NOMO-1 treated with dmso at 0.1 percent for 144 hours (cell line): ENCODE measurements at regions not wholly inside any gene's neighbourhood (a gene's known extent, or its start where the extent isn't known, plus 50 kb on each side); places are given as distances from the start of the nearest gene placed in this dataset.
"Not testable (repeated sequence)": the region's sequence is repeated elsewhere in the genome, so short reads cannot be mapped to it uniquely, and the experiment has no call there.

Source experiments
- DNase-seq: peaks from one replicate; lab custom pipeline; 2025; ENCODE audit not compliant: unreplicated experiment; lab: John Stamatoyannopoulos, UW

DNA sequence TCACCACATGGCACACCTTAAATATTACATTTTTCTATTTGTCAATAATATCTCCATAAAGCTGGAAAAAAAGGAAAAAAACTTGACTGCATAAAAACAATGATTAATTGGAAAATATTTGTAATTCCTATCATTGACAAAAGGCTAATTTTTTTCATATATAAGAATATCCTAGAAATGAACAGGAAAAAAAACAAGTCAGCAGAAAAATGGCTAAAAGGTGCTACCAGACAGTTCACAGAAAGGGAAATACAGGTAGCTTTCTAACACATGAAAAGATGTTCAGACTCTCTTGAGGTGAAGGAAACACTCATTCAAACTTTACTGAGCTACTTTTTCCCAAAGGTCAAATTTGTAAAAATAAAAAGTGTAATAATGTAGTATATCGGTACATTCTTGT is 104.1 kb upstream of the SCAF8 start:
- DNase-seq, result no peak

DNA sequence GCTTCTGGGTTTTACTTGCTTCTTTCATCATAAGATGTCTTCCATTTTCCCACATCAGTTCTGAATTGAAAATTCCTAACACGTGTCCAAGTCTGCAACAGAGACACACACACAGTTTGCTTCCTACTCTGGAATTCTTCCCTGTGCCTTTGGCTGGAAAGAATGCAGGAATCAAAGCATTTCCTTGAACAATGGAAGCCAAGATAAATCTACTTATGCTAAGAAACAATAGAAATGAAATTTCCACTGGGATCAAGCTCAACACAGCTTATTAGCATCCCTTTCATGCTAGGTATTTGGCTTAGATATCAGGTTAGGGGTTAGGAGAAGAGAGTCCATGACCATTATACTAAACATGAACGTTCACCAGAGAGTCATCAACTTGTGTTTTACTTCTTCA is 101.1 kb upstream of the SCAF8 start:
- DNase-seq, result no peak

DNA sequence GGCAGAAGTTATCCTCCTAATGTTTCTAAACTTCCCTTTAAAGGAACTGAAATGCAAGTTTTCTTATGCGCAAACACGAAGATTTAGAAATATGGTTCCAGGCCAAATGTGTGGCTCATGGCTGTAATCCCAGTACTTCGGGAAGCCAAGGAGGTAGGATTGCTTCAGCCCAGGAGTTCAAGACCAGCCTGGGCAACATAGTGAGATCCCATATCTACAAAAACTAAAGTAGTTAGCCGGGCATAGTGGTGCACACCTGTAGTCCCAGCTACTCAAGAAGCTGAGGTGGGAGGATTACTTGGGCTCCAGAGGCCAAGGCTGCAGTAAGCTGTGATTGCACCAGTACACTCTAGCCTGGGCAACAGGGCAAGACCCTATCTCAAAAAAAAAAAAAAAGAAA is 95.8 kb upstream of the SCAF8 start:
- no peak for DNase-seq

DNA sequence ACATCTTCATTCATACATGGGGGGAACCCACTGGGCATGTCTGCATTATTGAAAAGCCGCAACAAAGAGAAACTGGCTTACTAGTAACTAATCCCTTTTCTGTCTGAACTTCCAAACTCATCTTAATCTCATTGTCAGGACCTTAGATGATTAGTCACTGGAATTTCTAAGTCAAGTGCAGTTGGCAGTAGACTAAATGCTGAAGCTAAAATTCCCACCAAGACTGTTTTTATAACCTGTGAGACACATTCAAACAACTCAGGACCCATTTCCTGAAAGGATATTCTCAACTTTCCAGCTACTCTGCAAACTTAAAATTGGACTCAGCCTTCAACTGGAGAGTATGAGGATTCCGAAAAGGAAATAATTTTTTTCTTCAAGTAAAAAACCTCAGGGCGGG is 94.8 kb upstream of the SCAF8 start:
- DNase-seq, result no peak

DNA sequence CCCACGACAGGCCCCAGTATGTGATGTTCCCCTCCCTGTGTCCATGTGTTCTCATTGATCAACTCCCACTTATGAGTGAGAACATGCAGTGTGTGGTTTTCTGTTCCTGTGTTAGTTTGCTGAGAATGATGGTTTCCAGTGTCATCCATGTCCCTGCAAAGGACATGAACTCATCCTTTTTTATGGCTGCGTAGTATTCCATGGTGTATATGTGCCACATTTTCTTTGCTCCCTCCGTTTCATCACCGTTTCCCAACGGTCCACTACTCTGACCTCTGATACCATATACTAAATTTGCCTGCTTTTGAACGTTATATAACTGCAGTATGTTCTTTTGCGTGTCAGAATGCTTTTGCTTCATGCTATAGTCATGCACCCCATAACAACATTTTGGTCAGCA is 94.0 kb upstream of the SCAF8 start:
- DNase-seq, result not testable (repeated sequence)

DNA sequence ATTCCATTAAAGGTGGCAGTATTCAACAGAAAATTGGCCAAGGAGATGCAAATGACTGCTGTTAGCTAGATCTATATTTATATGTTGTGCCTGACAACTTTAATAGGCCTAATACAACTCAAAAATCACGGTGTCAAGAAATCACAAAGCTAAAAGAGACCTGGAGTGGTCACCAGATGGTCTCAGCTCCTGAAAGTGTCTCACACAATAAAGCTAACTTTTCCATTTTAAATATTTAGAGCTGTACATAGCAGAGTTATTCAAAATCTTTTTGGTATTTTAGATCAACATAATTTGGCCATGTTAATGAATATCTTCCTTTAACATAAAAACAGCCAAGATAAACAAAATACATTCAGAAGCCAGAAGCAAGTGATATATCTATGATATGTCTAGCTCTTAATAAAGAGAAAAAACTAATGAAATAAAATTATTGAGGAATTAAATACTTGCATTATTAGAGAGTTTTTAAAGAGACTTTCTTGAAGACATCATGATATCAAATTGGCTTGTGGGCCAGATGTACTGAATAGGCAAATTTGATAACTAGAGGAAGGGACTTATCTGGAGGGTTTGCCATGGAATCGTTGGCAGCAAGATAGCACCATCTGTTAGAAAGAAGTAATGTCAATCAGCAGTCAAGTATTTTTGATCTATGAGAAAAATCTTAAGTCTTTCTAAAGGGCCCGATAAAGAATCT is 84.9 kb upstream of the SCAF8 start:
- DNase-seq, result no peak

DNA sequence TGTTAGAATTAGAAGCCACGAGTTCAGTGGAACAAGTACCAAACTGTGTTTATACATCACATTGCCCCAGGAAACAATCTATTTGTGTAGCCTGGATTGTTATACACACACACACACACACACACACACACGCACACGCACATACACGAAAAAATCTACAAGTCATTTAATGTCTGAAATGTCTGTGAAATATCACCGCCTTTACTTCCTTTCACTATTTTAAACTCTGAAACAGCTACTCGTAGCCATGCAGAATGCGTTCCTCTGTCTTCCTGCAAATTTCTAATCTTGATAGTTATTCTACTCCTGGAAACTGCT is 84.4 kb upstream of the SCAF8 start:
- DNase-seq, result no peak

DNA sequence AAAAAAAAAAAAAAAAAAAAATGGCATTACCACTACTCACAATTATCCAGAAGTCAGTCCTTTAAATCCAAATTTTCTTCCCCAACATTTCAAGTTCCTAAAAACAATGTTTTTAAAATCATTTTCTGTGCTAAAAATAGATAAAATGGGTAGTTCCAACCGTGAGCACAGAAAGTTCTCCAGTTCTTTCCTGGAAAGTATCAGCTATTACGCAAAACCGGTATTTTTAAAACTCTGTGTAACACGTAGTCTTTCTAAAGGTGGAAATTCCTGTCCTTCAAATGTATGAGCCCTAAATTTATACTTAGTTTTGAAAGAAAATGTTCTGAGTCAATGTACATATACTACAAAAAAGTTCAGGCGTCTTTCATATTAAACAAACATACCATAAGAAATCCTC is 83.5 kb upstream of the SCAF8 start:
- DNase-seq, result no peak

DNA sequence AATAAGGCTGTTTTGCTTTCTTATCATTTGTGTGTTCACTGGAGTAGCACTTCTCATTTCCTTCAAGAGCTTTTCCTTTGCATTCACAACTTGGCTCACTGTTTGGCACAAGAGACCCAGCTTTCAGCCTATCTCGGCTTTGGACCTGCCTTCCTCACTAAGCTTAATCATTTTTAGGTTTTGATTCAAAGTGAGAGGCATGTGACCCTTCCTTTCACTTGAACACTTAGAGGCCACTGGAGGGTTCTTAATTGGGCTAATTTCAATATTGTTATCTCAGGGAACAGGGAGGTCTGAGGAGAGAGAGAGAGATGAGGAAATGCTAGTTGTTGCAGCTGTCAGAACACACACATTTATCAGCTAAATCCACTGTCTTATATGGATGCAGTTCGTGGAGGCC is 82.9 kb upstream of the SCAF8 start:
- no peak for DNase-seq

DNA sequence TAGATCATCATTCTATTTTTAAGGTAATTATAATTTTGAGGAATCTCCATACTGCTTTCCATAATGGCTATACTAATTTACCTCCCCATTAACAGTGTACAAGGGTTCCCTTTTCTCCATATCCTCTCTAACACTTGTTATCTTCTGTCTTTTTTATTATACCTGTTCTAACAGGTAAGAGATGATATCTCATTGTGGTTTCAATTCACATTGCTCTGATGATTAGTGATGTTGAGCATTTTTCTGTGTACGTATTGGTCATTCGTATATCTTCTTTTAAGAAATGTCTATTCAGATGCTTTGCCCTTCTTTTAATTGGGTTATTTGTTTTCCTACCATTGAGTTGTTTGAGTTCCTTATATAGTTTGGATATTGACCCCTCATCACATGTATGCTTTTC is 81.6 kb upstream of the SCAF8 start:
- DNase-seq, result no peak

DNA sequence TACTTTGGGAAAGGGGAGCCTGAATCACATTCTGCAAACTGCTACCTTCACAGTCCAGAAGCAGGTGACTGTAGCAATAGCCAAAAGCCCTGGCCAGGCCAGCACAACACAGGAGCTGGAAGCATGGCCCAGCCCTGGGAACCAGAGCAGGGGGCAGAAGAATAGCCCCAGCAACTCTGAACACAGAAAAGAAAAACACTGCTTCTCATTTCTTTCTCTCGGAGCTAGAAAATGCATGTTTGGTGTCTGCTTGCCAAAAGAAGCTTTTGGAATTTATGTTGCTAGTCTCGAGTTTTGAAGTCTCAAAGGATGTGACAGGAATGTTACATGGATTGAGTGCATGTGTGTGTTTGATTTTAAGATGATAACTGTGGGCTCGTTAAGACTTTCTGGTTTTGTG is 79.8 kb upstream of the SCAF8 start:
- DNase-seq, result no peak

DNA sequence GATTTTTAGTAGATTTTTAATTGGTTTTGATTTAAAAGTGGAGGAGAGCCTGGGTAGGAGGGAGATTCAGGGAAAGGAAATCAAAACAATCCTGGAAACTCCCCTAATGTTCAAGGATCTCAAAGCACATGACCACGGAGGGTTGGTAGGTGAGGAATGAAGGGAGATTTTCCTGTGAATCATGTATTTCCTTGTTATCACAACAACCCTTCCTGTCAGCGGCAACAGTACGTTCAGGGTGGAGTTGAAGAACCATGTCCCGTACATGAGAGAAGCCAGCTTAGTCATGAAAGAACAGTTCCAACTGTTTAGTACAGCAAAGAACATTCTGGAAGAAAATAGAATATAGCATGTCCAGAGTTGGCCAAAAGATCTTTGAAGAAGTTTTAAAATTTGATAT is 79.4 kb upstream of the SCAF8 start:
- no peak for DNase-seq

DNA sequence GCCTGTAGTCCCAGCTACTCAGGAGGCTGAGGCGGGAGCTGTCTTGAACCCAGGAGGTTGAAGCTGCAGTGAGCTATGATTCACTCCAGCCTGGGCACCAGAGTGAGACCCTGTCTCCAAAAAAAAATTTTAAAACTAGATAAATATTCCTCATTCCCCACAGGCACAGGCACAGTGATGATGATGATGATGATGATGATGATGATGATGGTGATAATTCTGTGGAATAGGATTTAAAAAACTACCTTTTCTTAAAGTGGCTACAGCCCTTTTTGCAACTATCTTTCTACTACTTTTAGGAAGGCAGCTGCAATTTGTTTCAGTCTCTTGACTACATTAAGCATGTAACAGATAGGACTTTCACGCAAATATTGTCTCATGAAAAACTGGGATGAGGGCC is 76.6 kb upstream of the SCAF8 start:
- no peak for DNase-seq

DNA sequence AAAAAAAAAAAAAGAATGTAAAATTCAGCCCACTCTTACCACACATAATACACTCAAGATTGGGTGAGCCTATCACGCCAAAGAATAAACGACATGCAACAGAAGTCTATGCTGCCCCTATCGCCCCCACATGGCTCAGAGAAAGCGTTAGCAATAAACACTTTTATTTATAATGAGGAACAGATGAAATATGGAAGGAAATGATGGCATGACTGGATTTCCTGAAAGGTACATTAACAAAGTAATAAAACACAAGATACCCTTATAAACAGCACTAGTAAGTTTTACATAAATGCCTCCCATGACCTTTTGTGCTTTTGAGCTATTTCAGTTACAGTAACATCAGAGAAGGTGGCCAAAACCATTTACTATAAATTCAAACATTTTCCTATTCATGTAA is 71.4 kb upstream of the SCAF8 start:
- DNase-seq, result no peak

DNA sequence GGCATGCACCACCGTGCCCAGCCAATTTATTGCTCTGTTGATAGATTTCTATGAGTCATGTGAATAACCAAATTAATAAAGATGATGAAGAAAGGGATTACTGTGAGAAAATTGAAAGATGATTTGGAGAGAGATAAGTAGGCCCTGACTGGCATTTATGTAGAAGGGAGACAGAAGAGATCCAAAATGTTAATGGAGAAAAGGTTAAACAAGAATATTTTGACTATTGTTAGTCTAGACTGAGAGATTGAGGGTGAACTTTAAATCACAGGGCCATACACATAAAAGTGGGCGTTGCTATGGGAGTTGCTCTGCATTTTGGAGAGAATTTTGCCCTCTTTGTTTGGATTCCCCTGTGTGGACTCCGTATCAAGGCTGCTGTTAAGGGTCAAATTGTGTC is 68.9 kb upstream of the SCAF8 start:
- no peak for DNase-seq

DNA sequence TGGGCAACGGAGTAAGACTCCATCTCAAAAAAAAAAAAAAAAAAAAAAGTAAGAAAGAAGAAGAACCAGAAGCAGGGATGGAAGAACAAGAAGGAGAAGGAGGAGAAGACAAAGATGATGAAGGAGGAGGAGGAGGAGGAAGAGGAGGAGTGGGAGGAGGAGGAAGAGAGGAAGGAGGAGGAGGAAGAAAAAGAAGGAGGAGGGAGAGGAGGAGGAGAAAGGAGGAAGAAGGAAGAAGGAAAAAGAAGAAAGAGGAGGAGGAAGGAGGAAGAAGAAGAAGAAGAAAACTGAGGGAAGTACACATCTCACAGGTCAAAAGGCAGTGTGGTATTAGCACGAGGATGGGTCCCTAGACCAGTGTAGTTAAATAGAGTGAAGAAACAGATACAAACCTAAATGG is 65.1 kb upstream of the SCAF8 start:
- DNase-seq, result no peak

DNA sequence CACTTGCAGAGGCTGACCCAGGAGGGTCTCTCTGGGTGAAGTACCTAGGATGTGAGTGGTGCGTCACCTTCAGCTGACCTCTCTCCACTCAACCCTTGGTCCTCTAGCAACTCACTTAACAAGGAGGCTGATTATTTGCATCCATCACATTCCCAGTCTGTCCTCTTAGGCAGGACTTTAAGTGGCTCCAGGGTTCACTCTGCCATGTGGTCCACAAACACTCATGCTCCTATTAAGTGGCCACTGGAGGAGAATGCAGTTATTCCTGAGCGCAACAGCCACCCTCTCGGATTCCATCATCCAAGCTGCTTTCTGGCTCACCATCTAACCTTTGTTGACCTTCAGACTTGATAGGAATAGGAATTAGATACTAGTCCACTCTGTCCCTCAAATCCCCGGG is 61.1 kb upstream of the SCAF8 start:
- no peak for DNase-seq

DNA sequence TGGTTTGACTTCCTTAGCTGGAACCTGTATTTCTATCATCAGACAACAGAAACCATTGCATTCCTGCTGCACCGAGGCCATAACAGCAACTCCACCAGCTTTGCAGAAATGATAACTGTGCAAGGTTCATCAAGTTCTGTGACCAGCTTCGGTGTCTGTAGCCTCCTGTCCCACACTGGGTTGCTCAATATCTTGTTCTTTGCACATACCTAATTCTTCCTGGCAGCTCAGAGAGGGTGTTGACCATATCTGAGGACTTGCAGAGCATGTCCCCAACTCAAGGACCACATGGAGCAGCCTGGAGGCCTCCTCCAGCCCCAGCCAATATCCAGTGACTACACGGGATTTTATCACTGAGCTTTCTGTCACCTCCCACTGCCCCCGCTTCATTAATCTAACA is 59.3 kb upstream of the SCAF8 start:
- no peak for DNase-seq

DNA sequence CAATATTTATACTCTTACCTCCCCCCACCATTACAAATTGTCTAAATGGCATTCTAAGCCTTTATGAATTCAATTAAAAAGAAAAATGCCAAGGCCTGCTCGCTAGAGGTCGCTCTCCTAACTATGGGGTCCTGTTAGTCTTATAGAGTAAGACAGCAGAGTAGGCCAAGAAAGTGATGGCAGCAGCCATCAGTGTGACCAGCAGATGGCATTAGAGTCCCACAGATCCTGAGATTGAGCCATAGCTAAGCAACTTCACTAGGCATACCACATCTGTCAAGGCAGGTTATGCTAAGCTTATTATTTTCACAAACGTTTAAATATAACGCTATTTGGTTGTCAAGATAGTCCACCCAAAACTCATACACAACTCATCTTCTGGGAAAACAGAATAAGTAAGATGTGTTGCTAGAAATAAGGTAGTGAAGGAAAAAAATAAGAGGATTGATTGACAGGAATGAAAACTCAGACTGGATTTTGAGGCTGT is 57.6 kb upstream of the SCAF8 start:
- peak; percentile 80 for DNase-seq

DNA sequence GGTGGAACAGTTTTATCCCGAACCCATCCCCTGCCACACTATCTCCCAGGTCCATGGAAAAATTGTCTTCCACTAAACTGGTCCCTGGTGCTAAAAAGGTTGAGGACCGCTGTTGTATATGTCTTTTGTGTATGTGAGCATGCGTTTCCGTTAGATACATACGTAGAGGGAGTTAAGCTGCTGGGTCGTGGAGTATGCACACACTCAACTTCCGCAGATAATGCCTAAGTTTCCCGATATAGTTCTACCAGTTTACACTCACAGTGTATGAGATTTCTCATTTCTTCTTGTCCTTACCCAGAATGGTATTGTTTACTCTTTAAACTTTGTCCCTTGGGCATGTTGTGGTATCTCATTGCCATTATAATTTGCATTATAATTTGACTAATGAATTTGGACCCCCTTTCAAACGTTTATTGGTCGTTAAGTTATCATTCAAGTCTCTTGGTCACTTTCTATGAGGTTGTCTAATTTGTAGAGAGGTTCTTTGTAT is 50.5 kb upstream of the SCAF8 start:
- no peak for DNase-seq
